ENCODE measurements at regions not wholly inside any gene's neighbourhood (a gene's known extent, or its start where the extent isn't known, plus 50 kb on each side); places are given as distances from the start of the nearest gene placed in this dataset.
"Not testable (repeated sequence)": the region's sequence is repeated elsewhere in the genome, so short reads cannot be mapped to it uniquely, and the experiment has no call there.

- no peak for DNase-seq (ENCODE audit: low spot score)
- no peak overlapping the region for H3K4me3 ChIP-seq
- TF ChIP-seq CTCF (IDR thresholded peaks at IDR 0.05) = no peak
- H3K27ac ChIP-seq = no peak overlapping the region
These were observed 397.7 kb downstream of the RWDD3 start for GRCh38 chr1:95631695-95632094.

DNA sequence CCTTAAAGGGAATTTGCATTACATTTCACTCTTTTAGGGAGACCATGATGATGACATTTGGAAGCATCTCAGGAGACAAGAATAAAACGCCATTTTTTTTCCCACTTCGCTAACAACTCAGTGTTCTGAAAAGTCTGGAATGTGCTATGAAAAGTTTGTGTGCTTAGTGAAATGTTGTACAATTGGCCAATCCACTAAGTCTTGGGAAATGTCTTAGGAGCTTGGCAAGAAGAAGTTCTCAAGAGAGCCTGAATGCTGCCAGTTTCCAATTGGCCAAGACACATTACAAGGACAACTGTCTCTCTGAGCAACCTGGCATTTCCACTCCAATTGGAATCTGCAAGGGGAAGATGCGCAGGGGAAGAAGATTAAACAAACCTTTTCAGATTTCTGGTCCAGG lies 401.8 kb downstream of the RWDD3 start:
- TF ChIP-seq CTCF (IDR thresholded peaks at IDR 0.05) = no peak
- no peak for DNase-seq (ENCODE audit: low spot score)
- H3K4me3 ChIP-seq = no peak overlapping the region
- H3K27ac ChIP-seq = no peak overlapping the region

DNA sequence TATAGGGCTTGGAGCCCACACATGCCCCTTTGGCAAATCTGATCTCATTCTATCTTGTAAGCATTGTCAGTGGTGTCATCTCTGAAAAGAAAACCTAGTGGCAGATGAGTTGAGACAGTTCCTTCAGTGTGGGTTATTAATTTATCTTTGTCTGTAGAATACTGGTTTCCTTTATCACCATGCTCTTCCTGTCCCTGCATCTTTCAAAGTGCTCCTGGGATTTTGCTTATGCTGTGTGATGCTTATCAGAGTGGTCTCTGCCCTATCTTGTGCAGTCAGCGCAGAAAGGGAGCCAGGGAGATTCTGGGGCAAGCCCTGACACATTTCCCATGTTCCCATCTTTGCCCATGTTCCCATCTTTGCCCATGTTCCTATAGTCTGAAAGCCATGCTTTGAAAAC lies 402.9 kb downstream of the RWDD3 start:
- no peak for TF ChIP-seq CTCF (IDR thresholded peaks at IDR 0.05)
- H3K27ac ChIP-seq = no peak overlapping the region
- no peak overlapping the region for H3K4me3 ChIP-seq
- DNase-seq (ENCODE audit: low spot score) = no peak

DNA sequence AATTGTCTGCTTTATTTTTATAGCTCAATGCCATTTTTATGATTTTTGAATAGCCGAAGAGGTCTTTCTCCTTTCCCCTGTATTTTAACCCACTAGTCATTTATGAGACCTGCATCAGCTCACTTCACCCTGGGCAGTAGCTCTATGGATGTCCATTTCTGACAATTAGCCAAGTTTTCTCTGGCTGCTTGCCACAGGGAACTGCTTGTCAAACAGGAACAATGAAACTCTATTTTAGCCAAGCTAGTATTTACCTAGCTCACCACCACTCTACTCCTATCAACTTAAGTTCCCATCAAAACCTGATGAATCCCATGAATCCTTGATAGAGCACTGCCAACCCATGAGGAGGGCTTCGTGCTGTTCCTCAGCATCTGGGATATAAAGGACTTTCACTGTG lies 406.7 kb downstream of the RWDD3 start:
- DNase-seq (ENCODE audit: low spot score) = no peak
- TF ChIP-seq CTCF (IDR thresholded peaks at IDR 0.05) = no peak
- Histone ChIP-seq H3K27ac (no peak overlapping the region), H3K4me3 (no peak overlapping the region)

GRCh38 chr1:95641386-95641785 lies 407.4 kb downstream of the RWDD3 start:
- no peak for DNase-seq (ENCODE audit: low spot score)
- no peak for TF ChIP-seq CTCF (IDR thresholded peaks at IDR 0.05)
- H3K4me3 ChIP-seq = no peak overlapping the region
- H3K27ac ChIP-seq = no peak overlapping the region

DNA sequence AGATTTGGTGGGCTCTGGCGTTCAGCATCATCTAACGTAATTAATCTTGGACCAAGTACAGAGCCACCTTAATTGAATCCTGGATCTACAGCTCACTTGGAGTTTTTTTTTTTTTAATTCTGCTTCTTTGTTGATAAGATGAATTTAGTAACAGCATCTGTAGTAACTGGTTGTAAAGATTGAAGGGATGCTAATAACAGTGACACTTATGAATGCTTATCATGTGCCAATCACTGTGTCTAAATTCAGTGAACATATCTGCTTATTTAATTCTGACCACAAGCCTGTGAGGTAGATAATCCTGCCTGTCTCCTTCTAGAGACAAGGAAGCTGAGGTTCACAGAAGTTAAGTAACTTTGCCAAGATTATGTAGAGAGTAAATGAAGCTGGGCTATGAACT lies 408.0 kb downstream of the RWDD3 start:
- no peak overlapping the region for H3K27ac ChIP-seq
- TF ChIP-seq CTCF (IDR thresholded peaks at IDR 0.05) = no peak
- H3K4me3 ChIP-seq = no peak overlapping the region
- DNase-seq (ENCODE audit: low spot score) = no peak

- TF ChIP-seq CTCF (IDR thresholded peaks at IDR 0.05) = no peak
- Histone ChIP-seq H3K27ac (no peak overlapping the region), H3K4me3 (no peak overlapping the region)
- DNase-seq (ENCODE audit: low spot score) = no peak
These were observed 409.1 kb downstream of the RWDD3 start for GRCh38 chr1:95643071-95643470.

DNA sequence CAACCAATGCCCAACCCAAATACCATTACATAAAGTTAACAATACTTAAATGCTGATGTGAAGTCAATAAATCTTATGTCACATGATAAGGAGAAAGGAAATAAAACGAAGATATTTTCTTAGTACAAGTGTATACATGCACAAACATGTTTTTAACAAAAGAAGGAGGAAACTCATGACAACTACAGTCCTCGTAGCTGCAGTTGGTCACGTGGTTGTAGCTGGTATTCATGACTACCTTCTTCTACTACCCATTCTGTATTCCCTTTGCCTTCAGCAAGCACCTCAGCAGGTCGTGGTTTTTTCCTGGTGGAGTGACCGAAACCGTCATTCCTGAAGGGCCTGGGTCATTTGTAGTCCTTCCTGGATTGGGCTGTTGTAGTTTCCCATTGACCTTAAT lies 411.1 kb downstream of the RWDD3 start:
- not testable (repeated sequence) for H3K4me3 ChIP-seq; DNase-seq (ENCODE audit: low spot score)

More for the DNA sequence above, 411.1 kb downstream of the RWDD3 start:
- H3K27ac ChIP-seq = not testable (repeated sequence)
